T-helper 1 cell treated with Interleukin-12 subunit alpha and Interleukin-12 subunit beta and Interleukin-4 antibody, amounts not matched to agents 30 μg/mL and 1 μg/mL, for 36 hours (primary cell): ENCODE measurements at regions not wholly inside any gene's neighbourhood (a gene's known extent, or its start where the extent isn't known, plus 50 kb on each side); places are given as distances from the start of the nearest gene placed in this dataset.

ENCODE experiments used
- H3K27ac Mint-ChIP-seq: one replicate; pipeline ENCODE4 v1.8.0; 2021; ENCODE audit warnings: mild to moderate bottlenecking, mixed read lengths
- H3K27me3 Mint-ChIP-seq: one replicate; pipeline ENCODE4 v1.8.0; 2021; ENCODE audit warnings: low read depth, mixed read lengths
- H3K36me3 Mint-ChIP-seq: one replicate; pipeline ENCODE4 v1.8.0; 2021; ENCODE audit warnings: low read depth, mixed read lengths
- H3K4me1 Mint-ChIP-seq: one replicate; pipeline ENCODE4 v1.8.0; 2021; ENCODE audit warnings: low read depth, mixed read lengths
- H3K4me3 Mint-ChIP-seq: one replicate; pipeline ENCODE4 v1.8.0; 2021; ENCODE audit warnings: mild to moderate bottlenecking, moderate library complexity, mixed read lengths
- H3K9me3 Mint-ChIP-seq: one replicate; pipeline ENCODE4 v1.8.0; 2021; ENCODE audit warnings: mixed read lengths

DNA sequence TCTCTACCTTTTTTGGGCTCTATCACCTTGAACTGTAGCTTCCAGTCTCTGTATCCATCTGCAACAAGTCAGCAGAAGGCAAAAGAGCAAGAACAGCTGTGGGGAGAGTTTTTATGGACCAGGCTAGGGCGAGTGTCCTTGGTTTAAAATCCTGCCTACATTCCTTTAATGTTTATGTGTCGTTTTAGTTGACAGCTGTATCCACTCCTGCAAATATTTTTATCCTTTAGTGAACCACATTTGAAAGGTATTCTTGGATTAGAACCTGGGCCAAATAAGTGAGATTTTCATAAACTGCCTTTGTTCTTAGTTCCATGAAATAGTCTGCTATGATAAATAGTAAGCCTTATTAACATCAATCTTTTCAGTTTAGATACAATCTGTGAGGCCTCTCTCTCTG, 712.2 kb downstream of the ETS1 start:
- Mint-ChIP-seq H3K36me3 (no peaks in the 10 kb centered on the region), H3K27me3 (no peaks in the 10 kb centered on the region), H3K4me1 (no peaks in the 10 kb centered on the region), H3K27ac (no peak overlapping the region), H3K4me3 (no peak overlapping the region), H3K9me3 (no peaks in the 10 kb centered on the region)

DNA sequence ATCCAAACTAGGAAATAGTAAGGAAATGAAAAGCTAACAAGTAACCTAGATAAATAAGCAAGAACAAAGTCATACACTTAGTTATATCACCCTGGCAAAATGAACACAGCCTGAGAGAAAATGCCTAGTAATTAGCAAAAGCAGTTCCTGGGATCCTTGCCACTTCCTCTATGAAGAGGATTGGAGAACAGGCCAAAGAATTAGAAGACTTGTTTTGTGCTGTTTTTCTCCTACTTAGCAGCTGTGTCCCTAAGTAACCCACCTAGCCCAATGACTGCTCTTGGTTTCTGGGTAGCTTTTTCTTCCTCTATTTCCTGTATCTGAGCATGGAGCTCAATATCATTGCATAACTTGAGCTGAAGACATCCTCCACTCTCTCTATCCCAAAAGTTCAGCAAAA, 713.9 kb downstream of the ETS1 start:
- H3K36me3 Mint-ChIP-seq = no peaks in the 10 kb centered on the region
- H3K27ac Mint-ChIP-seq = no peak overlapping the region
- no peaks in the 10 kb centered on the region for H3K9me3 Mint-ChIP-seq
- H3K4me3 Mint-ChIP-seq = no peak overlapping the region
- H3K4me1 Mint-ChIP-seq = no peaks in the 10 kb centered on the region
- H3K27me3 Mint-ChIP-seq = no peaks in the 10 kb centered on the region

DNA sequence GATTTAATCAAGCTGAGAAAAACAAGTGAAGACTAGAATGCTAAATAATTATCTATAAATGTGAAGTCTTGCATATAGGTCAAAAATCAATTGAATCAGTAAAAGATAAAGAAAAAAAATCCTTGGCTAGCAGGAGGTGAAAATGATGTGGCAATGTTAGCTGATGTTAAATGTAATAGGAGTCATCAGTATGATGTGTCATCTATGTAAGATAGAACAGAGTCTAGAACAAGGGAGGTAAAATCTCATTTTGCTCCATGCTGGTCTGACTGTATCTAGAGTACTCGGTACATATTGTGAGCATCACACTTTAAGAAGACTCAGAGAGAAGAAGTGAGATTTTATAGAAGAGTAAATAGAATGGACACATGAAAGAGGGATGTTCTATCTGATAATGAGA, 721.2 kb downstream of the ETS1 start:
- Mint-ChIP-seq H3K4me3 (no peak overlapping the region), H3K27me3 (peaks cover 8% of the 10 kb centered on the region), H3K9me3 (no peaks in the 10 kb centered on the region), H3K27ac (no peak overlapping the region), H3K36me3 (no peaks in the 10 kb centered on the region), H3K4me1 (no peaks in the 10 kb centered on the region)

DNA sequence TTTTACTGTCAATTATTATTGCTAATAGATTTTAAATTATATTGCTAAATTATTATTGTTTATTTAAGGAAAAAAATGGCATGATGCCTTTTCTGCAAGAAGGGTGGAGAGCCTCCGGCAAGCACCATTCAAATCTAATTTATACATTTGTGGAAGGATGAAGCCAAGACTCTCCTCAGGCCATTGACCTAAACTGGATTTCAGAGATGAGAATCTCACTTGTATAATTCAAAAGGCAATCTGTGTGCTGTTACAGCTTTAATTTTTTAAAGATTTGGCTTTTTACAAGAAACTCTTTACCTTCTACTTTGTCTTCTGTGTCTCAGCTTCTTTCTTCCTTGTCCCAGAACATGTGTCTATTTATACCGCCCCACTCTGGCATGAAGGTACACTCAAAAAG, 722.5 kb downstream of the ETS1 start:
- Mint-ChIP-seq H3K4me1 (no peaks in the 10 kb centered on the region), H3K9me3 (no peaks in the 10 kb centered on the region), H3K27me3 (peaks cover 8% of the 10 kb centered on the region), H3K27ac (no peak overlapping the region), H3K4me3 (no peak overlapping the region), H3K36me3 (no peaks in the 10 kb centered on the region)

DNA sequence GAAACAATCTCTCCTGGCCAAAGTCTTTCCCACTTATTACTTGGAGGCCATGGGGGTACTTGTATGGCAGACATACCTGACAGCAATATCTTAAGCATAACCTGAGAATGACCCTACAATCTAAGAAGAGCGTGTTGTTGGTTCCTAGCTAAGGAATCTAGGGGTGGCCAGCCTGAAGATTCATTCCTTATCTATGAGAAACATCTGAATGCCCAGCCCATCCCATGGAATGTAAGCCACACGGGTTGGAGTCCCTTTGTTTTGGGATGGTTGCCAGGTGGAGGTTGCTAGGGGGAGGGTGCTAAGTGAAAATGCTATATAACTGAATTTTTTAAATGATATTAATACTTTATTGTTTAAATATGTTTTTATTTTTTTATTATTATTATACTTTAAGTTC, 725.0 kb downstream of the ETS1 start:
- Mint-ChIP-seq H3K27ac (no peak overlapping the region), H3K9me3 (no peaks in the 10 kb centered on the region), H3K4me1 (no peaks in the 10 kb centered on the region), H3K27me3 (peaks cover 8% of the 10 kb centered on the region), H3K36me3 (no peaks in the 10 kb centered on the region), H3K4me3 (no peak overlapping the region)

DNA sequence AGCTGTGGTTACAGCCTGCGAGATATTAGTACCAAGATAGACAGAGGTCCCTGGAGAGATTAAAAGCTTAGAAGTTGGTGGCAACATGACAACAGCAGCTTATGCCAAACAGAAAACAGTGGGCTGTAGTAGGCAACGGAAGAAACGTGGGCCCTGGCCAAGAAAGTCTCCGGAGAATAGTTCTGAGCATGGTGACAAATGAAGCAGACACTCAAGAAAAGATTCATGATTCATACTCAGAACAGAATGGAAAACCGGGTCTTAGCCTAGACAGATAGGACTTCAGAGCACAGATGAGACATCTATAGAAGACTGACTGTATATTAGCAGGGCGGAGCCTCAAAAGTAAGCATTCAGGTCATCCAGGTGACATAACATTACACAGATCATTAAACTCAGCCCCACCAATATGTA, 727.4 kb downstream of the ETS1 start:
- Mint-ChIP-seq H3K9me3 (no peaks in the 10 kb centered on the region), H3K27me3 (peaks cover 3% of the 10 kb centered on the region), H3K36me3 (no peaks in the 10 kb centered on the region), H3K27ac (no peak overlapping the region), H3K4me1 (no peaks in the 10 kb centered on the region), H3K4me3 (no peak overlapping the region)

DNA sequence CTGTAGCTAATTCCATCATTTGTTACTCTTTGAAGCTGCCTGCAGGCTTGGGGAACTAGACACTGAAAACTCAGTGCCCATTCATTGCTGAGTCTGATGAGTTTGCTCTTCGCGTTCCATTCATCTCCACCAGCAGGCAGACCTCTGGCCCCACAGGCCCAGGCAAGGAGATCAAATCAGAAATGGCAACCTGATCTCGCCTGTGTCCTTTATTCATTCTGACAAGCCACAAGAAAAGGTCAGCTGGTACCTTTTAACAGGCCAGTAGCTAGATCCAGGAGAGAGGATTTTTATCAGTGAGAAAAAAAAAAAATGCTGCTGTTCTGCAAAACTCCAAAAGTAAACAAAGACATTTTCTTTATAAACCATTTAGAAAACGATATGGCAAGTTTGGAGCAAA, 742.5 kb downstream of the ETS1 start:
- H3K36me3 Mint-ChIP-seq = no peaks in the 10 kb centered on the region
- H3K4me3 Mint-ChIP-seq = no peak overlapping the region
- H3K4me1 Mint-ChIP-seq = no peaks in the 10 kb centered on the region

DNA sequence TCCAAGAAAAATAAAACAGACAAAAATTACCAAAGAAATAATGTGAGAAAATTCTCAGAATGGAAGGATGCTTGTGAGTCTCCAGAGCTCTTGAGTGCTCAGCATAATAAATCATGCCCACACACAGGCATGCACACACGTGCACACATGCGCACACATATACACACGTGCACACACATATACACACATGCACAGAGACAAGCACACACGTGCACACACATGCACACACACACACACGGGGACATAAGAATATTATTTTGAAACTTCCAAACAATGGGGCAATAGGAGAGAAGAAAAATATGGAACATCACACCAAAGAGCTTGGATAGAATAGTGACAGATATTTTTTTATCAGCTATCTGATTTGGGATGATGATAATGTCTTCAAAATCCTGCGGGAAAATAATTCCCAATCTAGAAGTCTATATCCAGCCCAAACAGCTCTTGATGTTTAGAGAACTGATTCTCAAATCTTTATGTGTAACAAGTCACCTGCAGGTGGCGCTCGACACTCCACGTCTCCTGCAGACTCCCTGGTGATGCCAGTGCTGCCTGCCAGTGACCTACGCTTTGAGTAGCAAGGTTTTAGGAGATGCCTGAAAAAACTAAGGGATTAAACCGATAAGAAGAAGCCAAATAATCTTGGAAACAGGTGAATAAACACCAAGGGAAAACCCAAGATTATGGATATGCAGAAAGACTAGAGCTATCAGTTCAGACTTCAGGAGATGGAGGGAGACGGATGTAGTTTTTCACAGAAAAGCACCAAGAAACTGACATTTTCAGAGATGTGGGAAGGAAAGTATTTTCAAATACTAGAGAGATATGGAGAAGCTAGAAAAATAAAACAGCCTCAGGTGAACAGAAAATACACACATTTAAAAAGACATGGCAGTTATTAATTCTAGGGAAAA, 743.6 kb downstream of the ETS1 start:
- Mint-ChIP-seq H3K9me3 (no peaks in the 10 kb centered on the region), H3K27me3 (peaks cover 6% of the 10 kb centered on the region), H3K27ac (no peak overlapping the region), H3K36me3 (no peaks in the 10 kb centered on the region), H3K4me1 (no peaks in the 10 kb centered on the region), H3K4me3 (no peak overlapping the region)

More for the DNA sequence above, 742.5 kb downstream of the ETS1 start:
- Mint-ChIP-seq H3K9me3 (no peaks in the 10 kb centered on the region), H3K27ac (no peak overlapping the region), H3K27me3 (peaks cover 6% of the 10 kb centered on the region)

DNA sequence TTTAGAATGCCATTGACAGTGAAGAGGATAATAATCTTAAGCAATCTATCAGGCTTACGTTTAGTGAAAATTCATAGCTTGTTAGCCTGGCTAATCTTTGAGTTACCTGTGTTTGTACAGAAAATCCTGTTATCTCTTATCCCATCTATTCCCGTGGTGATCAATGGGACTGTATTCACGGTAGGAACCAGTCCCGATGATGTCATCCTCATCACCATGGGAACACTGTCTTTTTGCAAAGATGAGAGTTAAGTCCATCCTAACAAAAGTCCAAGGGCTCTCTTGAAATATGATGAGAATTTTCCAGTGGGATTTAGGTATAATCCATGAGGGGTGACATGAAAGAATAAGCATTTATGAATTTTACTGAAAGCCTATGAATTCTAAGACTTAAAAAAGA, 762.2 kb downstream of the ETS1 start:
- no peaks in the 10 kb centered on the region for H3K36me3 Mint-ChIP-seq
- H3K9me3 Mint-ChIP-seq = no peaks in the 10 kb centered on the region
- no peak overlapping the region for H3K27ac Mint-ChIP-seq
- peaks cover 6% of the 10 kb centered on the region for H3K27me3 Mint-ChIP-seq
- no peaks in the 10 kb centered on the region for H3K4me1 Mint-ChIP-seq
- no peak overlapping the region for H3K4me3 Mint-ChIP-seq

DNA sequence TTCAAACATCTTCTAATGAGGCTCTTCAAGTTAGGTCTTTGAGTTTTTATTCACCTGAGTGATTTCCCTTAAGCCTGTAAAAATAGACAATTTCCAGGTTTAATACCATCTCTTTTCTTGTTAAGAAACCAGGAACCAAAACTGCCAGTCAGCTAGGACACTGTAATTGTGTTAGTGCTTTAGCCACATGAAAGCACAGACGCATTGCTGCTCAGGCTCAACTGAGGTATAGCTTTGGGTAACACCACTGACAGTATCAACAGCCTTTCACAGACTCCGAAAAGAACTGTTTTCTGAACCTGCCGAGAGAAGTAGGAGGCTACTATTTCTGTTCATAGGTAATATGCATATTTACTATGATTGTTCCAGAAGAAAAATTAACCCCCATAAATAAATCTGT, 768.7 kb downstream of the ETS1 start:
- no peaks in the 10 kb centered on the region for H3K27me3 Mint-ChIP-seq
- no peak overlapping the region for H3K27ac Mint-ChIP-seq

DNA sequence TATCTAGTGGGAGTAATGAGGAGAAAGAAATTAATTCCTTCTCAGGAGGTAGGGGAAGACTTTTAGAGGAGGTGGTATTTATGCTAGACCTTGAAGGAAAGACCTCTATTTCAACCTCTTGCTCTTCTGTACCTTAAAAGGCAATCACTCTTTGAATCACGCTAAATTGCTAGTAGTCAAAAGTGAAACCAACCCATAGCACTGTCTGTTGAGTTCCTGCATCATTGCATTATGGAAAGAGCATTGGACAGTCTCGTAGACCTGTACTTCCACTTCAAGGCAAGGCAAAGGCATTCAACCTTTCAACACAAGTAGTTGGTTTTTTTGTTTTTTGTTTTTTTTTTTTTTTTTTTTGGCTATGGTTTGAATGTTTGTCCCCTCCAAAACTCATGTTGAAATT, 770.4 kb downstream of the ETS1 start:
- H3K4me1 Mint-ChIP-seq = no peaks in the 10 kb centered on the region
- no peak overlapping the region for H3K27ac Mint-ChIP-seq
- H3K4me3 Mint-ChIP-seq = no peak overlapping the region
- H3K36me3 Mint-ChIP-seq = no peaks in the 10 kb centered on the region
- peaks cover 5% of the 10 kb centered on the region for H3K27me3 Mint-ChIP-seq
- no peaks in the 10 kb centered on the region for H3K9me3 Mint-ChIP-seq

More for the DNA sequence above, 768.7 kb downstream of the ETS1 start:
- Mint-ChIP-seq H3K4me1 (no peaks in the 10 kb centered on the region), H3K4me3 (no peak overlapping the region), H3K36me3 (no peaks in the 10 kb centered on the region), H3K9me3 (no peaks in the 10 kb centered on the region)

DNA sequence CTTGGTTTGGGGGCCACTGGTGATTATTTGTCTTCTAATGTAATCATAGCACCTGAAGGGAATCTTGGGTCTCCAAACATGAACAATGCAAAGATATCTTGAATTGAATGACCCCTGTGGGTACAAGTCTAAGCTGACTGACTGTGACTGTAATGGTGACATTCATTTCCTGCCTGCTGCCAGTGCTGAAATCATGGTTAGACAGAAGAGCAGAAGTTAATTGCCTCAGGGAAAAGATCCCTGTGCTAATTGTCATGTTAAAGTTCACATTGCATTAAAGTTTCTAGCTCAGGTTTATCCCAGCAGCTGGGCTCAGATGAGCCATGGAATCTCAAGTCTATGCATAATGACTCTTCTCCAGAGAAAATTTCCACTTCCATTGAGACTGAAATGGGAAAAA, 772.0 kb downstream of the ETS1 start:
- Mint-ChIP-seq H3K4me1 (no peaks in the 10 kb centered on the region), H3K4me3 (no peak overlapping the region), H3K36me3 (no peaks in the 10 kb centered on the region), H3K27me3 (peaks cover 5% of the 10 kb centered on the region), H3K27ac (no peak overlapping the region), H3K9me3 (no peaks in the 10 kb centered on the region)

DNA sequence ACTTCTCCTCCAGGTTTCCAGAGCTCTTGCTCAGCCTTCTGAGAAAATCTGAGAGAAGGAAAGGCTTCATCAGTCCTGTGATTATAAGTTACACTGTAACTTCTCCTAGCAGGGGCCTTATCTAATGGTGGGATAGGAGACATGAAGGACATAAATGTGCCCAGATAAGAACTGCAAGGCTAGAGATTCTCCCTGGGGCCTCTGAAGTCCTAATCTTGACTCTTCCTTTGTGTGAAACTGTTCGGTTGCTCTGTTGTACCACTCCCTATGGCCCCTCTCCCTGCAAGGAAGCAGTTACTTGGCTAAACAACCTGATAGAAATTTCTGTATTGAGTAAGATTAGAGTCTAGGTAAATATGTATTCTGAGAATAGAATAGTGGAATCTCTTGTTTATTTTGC, 780.9 kb downstream of the ETS1 start:
- H3K36me3 Mint-ChIP-seq = no peaks in the 10 kb centered on the region
- no peaks in the 10 kb centered on the region for H3K27me3 Mint-ChIP-seq
- no peak overlapping the region for H3K27ac Mint-ChIP-seq
- H3K9me3 Mint-ChIP-seq = no peaks in the 10 kb centered on the region
- H3K4me3 Mint-ChIP-seq = no peak overlapping the region
- H3K4me1 Mint-ChIP-seq = no peaks in the 10 kb centered on the region

DNA sequence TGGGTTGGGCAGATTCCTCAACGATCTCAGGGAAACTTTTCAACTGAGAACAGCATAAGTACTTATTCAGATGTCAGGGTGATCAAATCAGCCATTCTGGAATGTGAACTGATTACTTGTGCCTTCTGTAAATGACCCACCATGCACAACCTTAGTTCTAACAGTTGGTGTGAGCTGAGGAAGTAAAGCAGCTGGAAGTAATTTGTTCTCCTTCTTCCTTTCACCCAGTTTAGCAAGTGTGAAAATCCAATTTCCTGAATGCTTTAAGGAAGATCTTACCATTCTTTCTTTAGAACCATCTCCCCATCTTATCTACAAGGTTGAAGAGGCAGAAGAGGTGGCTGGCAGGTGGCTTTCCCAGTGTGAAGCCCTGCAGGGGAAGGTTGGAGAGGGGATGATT, 781.6 kb downstream of the ETS1 start:
- Mint-ChIP-seq H3K36me3 (no peaks in the 10 kb centered on the region), H3K9me3 (no peaks in the 10 kb centered on the region), H3K4me3 (no peak overlapping the region), H3K4me1 (no peaks in the 10 kb centered on the region), H3K27me3 (peaks cover 2% of the 10 kb centered on the region), H3K27ac (no peak overlapping the region)

DNA sequence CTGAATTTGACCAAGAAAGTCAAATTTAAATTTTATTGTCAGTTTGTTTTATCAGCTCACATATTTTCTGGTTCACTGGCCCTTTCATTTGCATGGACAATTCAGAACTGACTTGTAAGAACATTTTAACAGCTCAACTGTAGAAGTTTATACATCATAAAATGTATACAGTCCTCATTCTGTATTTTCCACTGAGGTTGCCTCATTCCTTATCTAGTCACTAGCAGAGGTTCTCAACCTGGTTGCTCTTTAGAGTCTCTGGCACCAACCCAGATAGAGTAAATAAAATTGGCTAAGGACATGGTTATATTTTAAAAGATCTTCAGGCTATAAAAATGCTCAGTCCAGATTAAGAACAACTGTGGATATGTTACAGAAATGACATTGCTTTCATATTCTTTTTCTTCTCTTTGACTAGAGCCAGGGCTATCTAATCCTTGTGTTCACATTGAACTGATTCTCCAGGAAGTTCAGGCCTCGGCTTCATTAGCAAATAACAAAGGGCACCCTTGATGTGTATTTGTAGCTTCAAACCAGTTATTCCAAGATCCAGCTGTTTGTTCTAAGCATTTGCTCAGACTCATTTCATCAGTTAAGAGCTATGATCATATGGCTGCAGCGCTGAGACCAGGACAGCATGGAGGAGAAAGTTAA, 782.5 kb downstream of the ETS1 start:
- no peaks in the 10 kb centered on the region for H3K4me1 Mint-ChIP-seq
- no peak overlapping the region for H3K4me3 Mint-ChIP-seq
- no peaks in the 10 kb centered on the region for H3K36me3 Mint-ChIP-seq
- H3K9me3 Mint-ChIP-seq = no peaks in the 10 kb centered on the region
- H3K27me3 Mint-ChIP-seq = peaks cover 10% of the 10 kb centered on the region
- no peak overlapping the region for H3K27ac Mint-ChIP-seq
